T-helper 17 cell (primary cell): ENCODE measurements at regions not wholly inside any gene's neighbourhood (a gene's known extent, or its start where the extent isn't known, plus 50 kb on each side); places are given as distances from the start of the nearest gene placed in this dataset.

Source experiments
- ATAC-seq: fragments of 150-1000 bp; cut with Tn5 transposase; 2 replicates; pipeline ENCODE4 v1.10.0; 2021; ENCODE audit warnings: mild to moderate bottlenecking, moderate library complexity
- DNase-seq, 3 donors: peaks; one replicate each; pipeline versions ENCODE4 v3.0.0 to v3.0.0-alpha.2; 2020 to 2021
- H3K9me3 ChIP-seq: one replicate; pipeline ENCODE4 v1.7.0; 2013; ENCODE audit warnings: low read length, mild to moderate bottlenecking; ENCODE audit not compliant: control insufficient read depth, poor library complexity, severe bottlenecking
- H3K27ac Mint-ChIP-seq: one replicate; pipeline ENCODE4 v1.8.0; 2022; ENCODE audit warnings: mild to moderate bottlenecking, moderate library complexity, mixed read lengths
- H3K27me3 Mint-ChIP-seq: one replicate; pipeline ENCODE4 v1.8.0; 2022; ENCODE audit warnings: mixed read lengths
- H3K36me3 Mint-ChIP-seq: one replicate; pipeline ENCODE4 v1.8.0; 2022; ENCODE audit warnings: low read depth, mixed read lengths
- H3K4me1 Mint-ChIP-seq: one replicate; pipeline ENCODE4 v1.8.0; 2022; ENCODE audit warnings: mild to moderate bottlenecking, mixed read lengths
- H3K4me3 Mint-ChIP-seq: one replicate; pipeline ENCODE4 v1.8.0; 2022; ENCODE audit warnings: mild to moderate bottlenecking, moderate library complexity, mixed read lengths

GRCh38 chr3:72354486-72354885 is 493.8 kb downstream of the SHQ1 start:
- no peaks in the 10 kb centered on the region for H3K9me3 ChIP-seq
- Mint-ChIP-seq H3K27ac (no peak overlapping the region), H3K36me3 (no peaks in the 10 kb centered on the region), H3K4me3 (no peak overlapping the region), H3K27me3 (peaks cover 16% of the 10 kb centered on the region), H3K4me1 (no peaks in the 10 kb centered on the region)
- DNase-seq (no peak), ATAC-seq (no peak)

GRCh38 chr3:72353236-72354128 is 494.8 kb downstream of the SHQ1 start:
- H3K27ac Mint-ChIP-seq: no peak overlapping the region
- no peak overlapping the region for H3K4me3 Mint-ChIP-seq
- H3K27me3 Mint-ChIP-seq: peaks cover 11% of the 10 kb centered on the region
- H3K9me3 ChIP-seq: no peaks in the 10 kb centered on the region
- no peak for ATAC-seq
- H3K4me1 Mint-ChIP-seq: no peaks in the 10 kb centered on the region
- no peak for DNase-seq
- no peaks in the 10 kb centered on the region for H3K36me3 Mint-ChIP-seq

DNA sequence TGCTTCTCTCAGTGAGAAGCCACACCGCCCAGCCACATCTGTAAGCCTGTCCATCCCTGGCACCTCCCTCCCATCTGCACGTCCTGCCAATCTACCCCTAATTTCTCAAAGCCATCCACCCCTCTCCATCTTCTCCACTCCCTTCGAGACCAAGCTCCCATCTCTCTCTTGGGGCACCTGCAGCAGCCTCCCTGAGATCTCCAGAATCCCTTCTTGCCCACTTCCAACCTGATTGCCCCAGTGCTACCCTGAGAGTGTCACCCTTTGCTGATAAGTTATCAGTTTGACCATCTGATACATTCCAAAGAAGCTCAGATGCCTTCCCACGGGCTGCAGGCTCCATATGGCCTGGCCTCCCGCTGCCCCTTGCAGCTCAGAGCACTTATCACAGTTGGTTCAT is 496.1 kb downstream of the SHQ1 start:
- no peaks in the 10 kb centered on the region for H3K36me3 Mint-ChIP-seq
- no peak overlapping the region for H3K27ac Mint-ChIP-seq
- peaks cover 11% of the 10 kb centered on the region for H3K27me3 Mint-ChIP-seq
- no peaks in the 10 kb centered on the region for H3K4me1 Mint-ChIP-seq
- DNase-seq (no peak), ATAC-seq (no peak)
- H3K4me3 Mint-ChIP-seq: no peak overlapping the region
- H3K9me3 ChIP-seq: no peaks in the 10 kb centered on the region

- Mint-ChIP-seq H3K4me3 (no peak overlapping the region), H3K27me3 (peaks cover 11% of the 10 kb centered on the region), H3K4me1 (no peaks in the 10 kb centered on the region), H3K36me3 (no peaks in the 10 kb centered on the region), H3K27ac (no peak overlapping the region)
- DNase-seq: no peak
- no peak for ATAC-seq
- H3K9me3 ChIP-seq: no peaks in the 10 kb centered on the region
Measured at GRCh38 chr3:72351536-72351935, 496.7 kb downstream of the SHQ1 start.

DNA sequence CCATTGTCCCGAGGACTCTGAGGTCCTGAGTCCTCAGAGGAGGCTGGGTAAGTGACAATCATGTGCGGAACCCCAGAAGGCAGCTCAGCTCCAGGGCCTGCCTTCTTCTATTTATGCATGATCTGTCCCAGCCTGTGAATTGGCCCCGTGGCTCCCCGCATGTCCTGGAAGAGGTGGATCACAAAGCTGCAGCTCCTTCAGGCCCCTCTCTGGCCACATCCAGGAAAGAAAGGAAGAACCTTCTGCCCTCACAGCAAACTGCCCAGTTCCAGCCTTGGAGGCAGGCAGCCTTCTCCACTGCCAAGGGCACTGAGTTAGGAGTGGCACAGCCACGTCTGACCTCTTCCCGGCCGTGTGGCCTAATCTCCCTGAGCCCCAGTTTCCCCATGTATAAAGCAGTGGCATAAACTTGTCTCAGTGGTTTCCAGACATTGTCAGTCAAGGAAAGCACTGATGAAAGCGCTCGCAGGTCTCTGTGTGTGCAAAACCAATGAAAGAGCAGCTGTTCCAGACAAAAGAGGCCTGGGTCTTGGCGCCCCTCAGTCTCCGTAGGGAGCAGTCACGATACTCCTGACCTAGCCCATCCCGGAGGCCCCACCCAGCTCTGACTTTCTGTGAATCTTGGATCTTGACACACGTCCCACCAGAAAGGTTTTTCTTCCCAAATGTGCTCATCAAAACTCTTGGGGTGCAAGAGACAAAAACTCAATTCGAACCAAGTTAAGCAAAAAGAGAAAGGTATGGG is 497.3 kb downstream of the SHQ1 start:
- peaks cover 11% of the 10 kb centered on the region for H3K27me3 Mint-ChIP-seq

DNA sequence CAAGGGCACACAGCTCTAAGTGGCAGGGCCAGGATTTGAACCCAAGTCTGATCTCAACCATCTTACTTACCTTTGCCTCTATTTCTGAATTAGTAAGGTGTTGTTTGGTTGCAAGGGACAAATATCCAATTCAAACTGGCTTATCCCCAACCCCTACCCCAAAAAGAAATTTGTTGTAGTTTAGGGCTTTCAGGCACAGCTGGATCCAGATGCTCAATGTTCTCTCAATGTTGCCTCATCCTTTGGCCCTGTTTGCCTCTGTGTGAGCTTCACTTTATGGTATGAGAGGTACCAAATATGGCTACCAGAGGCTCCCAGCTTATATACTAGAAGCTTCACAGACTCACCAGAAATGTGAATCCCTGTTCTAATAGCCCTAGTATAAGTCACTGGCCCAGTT is 499.9 kb downstream of the SHQ1 start:
- no peak overlapping the region for H3K4me3 Mint-ChIP-seq
- H3K27me3 Mint-ChIP-seq: peaks cover 7% of the 10 kb centered on the region
- no peaks in the 10 kb centered on the region for H3K9me3 ChIP-seq
- no peak overlapping the region for H3K27ac Mint-ChIP-seq
- peaks cover 12% of the 10 kb centered on the region for H3K4me1 Mint-ChIP-seq
- no peak for DNase-seq
- no peaks in the 10 kb centered on the region for H3K36me3 Mint-ChIP-seq
- no peak for ATAC-seq

More for the DNA sequence above, 497.3 kb downstream of the SHQ1 start:
- no peaks in the 10 kb centered on the region for H3K36me3 Mint-ChIP-seq
- ATAC-seq: no peak
- H3K4me1 Mint-ChIP-seq: peaks cover 6% of the 10 kb centered on the region
- H3K9me3 ChIP-seq: no peaks in the 10 kb centered on the region
- H3K27ac Mint-ChIP-seq: no peak overlapping the region
- H3K4me3 Mint-ChIP-seq: no peak overlapping the region
- no peak for DNase-seq

GRCh38 chr3:72347819-72348319 is 500.4 kb downstream of the SHQ1 start:
- ATAC-seq (no peak), DNase-seq (no peak)
- Mint-ChIP-seq H3K4me1 (peaks cover 12% of the 10 kb centered on the region), H3K36me3 (no peaks in the 10 kb centered on the region), H3K4me3 (no peak overlapping the region), H3K27me3 (peaks cover 2% of the 10 kb centered on the region), H3K27ac (no peak overlapping the region)
- no peaks in the 10 kb centered on the region for H3K9me3 ChIP-seq

GRCh38 chr3:72346526-72346926 is 501.7 kb downstream of the SHQ1 start:
- Mint-ChIP-seq H3K27ac (no peak overlapping the region), H3K4me3 (no peak overlapping the region), H3K4me1 (peaks cover 16% of the 10 kb centered on the region), H3K36me3 (no peaks in the 10 kb centered on the region), H3K27me3 (no peaks in the 10 kb centered on the region)
- no peak for ATAC-seq
- H3K9me3 ChIP-seq: no peaks in the 10 kb centered on the region
- DNase-seq: no peak

GRCh38 chr3:72345980-72346379 is 502.3 kb downstream of the SHQ1 start:
- Mint-ChIP-seq H3K36me3 (no peaks in the 10 kb centered on the region), H3K27ac (no peak overlapping the region), H3K4me1 (peaks cover 16% of the 10 kb centered on the region), H3K4me3 (no peak overlapping the region), H3K27me3 (no peaks in the 10 kb centered on the region)
- DNase-seq (no peak), ATAC-seq (no peak)
- H3K9me3 ChIP-seq: no peaks in the 10 kb centered on the region

- peaks cover 16% of the 10 kb centered on the region for H3K4me1 Mint-ChIP-seq
- no peak overlapping the region for H3K4me3 Mint-ChIP-seq
- no peak for ATAC-seq
- peak overlapping the region; percentile 57 for H3K27ac Mint-ChIP-seq
- H3K36me3 Mint-ChIP-seq: no peaks in the 10 kb centered on the region
- no peaks in the 10 kb centered on the region for H3K9me3 ChIP-seq
- no peak for DNase-seq
- no peaks in the 10 kb centered on the region for H3K27me3 Mint-ChIP-seq
Measured at GRCh38 chr3:72345237-72345878, 502.9 kb downstream of the SHQ1 start.

GRCh38 chr3:72344647-72345046 is 503.6 kb downstream of the SHQ1 start:
- Mint-ChIP-seq H3K27ac (peak overlapping the region; percentile 57), H3K27me3 (no peaks in the 10 kb centered on the region), H3K4me1 (peaks cover 16% of the 10 kb centered on the region), H3K4me3 (no peak overlapping the region), H3K36me3 (no peaks in the 10 kb centered on the region)
- no peaks in the 10 kb centered on the region for H3K9me3 ChIP-seq
- ATAC-seq: no peak
- DNase-seq: no peak

GRCh38 chr3:72344236-72344635 is 504.0 kb downstream of the SHQ1 start:
- no peaks in the 10 kb centered on the region for H3K9me3 ChIP-seq
- ATAC-seq (no peak), DNase-seq (no peak)
- Mint-ChIP-seq H3K4me1 (peaks cover 16% of the 10 kb centered on the region), H3K4me3 (no peak overlapping the region), H3K36me3 (no peaks in the 10 kb centered on the region), H3K27me3 (no peaks in the 10 kb centered on the region), H3K27ac (no peak overlapping the region)

- H3K27me3 Mint-ChIP-seq: no peaks in the 10 kb centered on the region
- no peak for ATAC-seq
- DNase-seq: no peak
- H3K4me1 Mint-ChIP-seq: peaks cover 16% of the 10 kb centered on the region
- H3K36me3 Mint-ChIP-seq: no peaks in the 10 kb centered on the region
- no peak overlapping the region for H3K27ac Mint-ChIP-seq
- H3K9me3 ChIP-seq: no peaks in the 10 kb centered on the region
- no peak overlapping the region for H3K4me3 Mint-ChIP-seq
Measured at GRCh38 chr3:72343078-72343477, 505.2 kb downstream of the SHQ1 start.
